Epithelial cell of proximal tubule (primary cell): ENCODE measurements at regions not wholly inside any gene's neighbourhood (a gene's known extent, or its start where the extent isn't known, plus 50 kb on each side); places are given as distances from the start of the nearest gene placed in this dataset.

ENCODE experiments used
- DNase-seq: peaks from one replicate; pipeline ENCODE4 v3.0.0-alpha.2; 2011; ENCODE audit warnings: low read depth
- H3K4me3 ChIP-seq: 2 replicates; pipeline ENCODE4 v1.5.1; 2011; ENCODE audit warnings: low read depth, mild to moderate bottlenecking, low read length
- TF ChIP-seq, protein P1 (sequence below): conservative IDR thresholded peaks from 2 replicates; pipeline ENCODE4 v1.5.1; 2012; ENCODE audit warnings: low read depth, mild to moderate bottlenecking, low read length

DNA sequence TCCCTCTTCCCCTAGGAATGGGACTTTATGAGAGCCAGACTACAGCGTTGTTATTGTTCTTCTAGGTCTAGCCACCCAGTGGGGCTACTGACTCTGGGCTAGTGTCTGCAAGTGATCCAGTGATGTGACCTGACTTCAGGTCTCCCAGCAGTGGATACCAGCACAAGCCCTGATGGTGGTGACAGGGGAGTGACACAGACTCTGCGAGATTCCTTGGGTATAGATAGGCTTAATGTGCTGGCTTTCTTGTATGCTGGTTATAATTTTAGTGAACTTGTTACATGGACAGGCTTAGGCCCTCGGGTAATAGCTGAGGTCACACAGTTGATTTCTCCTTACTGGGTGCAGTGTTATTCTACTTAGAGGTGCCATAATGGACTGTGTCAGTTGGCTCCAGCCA, 106.9 kb downstream of the TBC1D30 start:
- no peak for DNase-seq
- TF ChIP-seq, protein P1, sequence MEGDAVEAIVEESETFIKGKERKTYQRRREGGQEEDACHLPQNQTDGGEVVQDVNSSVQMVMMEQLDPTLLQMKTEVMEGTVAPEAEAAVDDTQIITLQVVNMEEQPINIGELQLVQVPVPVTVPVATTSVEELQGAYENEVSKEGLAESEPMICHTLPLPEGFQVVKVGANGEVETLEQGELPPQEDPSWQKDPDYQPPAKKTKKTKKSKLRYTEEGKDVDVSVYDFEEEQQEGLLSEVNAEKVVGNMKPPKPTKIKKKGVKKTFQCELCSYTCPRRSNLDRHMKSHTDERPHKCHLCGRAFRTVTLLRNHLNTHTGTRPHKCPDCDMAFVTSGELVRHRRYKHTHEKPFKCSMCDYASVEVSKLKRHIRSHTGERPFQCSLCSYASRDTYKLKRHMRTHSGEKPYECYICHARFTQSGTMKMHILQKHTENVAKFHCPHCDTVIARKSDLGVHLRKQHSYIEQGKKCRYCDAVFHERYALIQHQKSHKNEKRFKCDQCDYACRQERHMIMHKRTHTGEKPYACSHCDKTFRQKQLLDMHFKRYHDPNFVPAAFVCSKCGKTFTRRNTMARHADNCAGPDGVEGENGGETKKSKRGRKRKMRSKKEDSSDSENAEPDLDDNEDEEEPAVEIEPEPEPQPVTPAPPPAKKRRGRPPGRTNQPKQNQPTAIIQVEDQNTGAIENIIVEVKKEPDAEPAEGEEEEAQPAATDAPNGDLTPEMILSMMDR, result no peak
- H3K4me3 ChIP-seq, result no peak overlapping the region

DNA sequence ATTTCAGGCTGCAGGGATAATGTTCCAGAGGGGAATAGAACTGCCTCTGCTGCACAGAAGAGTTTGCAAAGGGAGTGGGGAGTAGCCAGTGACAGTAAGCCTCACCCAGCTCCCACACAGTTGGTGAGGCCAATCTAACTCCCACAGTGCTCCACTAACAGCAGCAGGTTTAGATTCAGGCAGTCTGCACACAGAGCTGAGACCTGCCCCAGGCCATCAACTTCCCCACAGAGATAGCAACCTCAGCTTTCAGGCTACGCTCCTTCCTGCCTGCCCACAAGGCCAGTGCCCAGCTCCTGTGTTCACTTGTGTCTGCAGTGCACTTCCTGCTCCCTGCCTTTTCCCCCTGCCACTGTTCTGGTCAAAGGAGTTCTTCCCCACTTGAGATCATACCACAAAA, 107.5 kb downstream of the TBC1D30 start:
- H3K4me3 ChIP-seq, result no peak overlapping the region
- no peak for DNase-seq
- TF ChIP-seq, protein P1, result no peak

DNA sequence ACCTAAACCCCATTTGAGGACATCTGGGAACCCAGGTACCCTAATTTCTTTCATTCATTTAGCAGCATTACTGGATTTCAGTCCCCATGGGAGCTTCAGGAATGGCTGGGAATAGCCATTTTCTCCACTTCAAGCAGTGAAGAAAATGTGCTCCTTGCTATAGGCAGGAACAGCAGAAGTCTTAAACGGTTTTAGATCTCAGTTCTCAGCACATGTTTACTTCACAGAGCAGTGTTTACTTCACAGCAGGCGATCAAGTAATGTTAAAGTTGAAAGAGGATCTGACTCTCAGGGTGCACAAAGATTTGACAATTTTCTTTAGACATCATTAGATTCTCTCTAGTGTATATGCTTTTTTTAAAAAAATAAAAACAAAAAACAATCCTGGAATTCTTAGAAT, 109.3 kb downstream of the TBC1D30 start:
- H3K4me3 ChIP-seq, result no peak overlapping the region
- DNase-seq, result no peak
- TF ChIP-seq, protein P1, result no peak

DNA sequence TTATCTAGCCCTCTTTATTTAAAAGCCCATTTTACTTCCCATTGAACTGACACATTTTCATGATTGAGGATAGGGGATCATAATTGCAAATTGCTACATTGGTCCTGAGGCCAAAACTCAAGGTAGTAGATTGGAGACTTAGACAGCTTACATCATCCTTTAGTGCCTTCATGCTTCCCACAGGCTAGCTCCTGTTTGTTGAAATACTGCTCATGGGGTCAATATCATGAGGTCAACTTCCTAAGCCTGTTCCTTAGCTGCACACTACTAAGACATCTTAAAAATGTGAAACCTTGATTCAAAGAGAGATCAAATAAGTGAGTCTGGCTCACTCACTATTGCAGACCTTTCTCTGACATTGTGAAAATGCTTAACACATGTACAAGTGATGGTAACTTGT, 113.0 kb downstream of the TBC1D30 start:
- DNase-seq, result no peak

DNA sequence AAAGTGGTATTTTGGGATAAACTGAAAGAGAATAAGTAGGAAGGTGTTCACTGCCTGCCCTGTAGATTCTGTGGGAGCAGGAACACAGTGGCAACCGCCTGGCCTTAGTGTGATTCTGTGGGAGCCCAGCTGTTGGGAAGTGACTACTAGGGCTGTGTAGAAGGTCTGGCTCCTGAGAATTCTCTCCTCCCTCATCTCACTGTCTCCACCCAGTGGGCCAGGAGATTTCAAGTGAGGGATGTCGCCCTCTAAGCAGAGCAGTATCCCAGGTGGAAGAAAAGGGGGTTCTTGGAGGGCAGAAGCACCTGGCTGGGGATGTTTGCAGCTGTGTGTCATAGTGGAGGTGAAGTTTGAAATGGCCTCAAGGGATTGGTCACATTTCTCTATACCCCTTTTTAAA, 113.7 kb downstream of the TBC1D30 start:
- no peak overlapping the region for H3K4me3 ChIP-seq
- TF ChIP-seq, protein P1, result no peak
- DNase-seq, result no peak

More for the DNA sequence above, 113.0 kb downstream of the TBC1D30 start:
- TF ChIP-seq, protein P1, result no peak
- H3K4me3 ChIP-seq, result no peak overlapping the region

DNA sequence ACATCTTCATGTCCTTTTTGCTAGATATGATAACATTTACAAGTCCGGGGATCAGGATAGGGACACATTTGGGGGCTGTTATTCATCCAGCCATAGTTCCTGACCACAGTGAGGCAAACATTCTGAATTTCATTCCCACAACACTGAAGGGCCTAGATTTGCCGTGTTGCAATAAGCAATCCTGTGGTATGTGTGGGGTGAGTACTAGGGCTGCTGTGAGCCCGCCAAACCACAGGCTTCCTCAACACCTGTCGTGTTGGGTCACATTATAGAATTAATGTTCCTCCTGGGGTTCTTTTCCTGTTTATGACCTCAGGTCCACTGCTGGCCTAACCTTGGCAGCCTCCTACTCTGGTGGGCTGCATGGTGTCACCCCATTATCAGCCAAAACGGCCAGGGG, 119.2 kb downstream of the TBC1D30 start:
- TF ChIP-seq, protein P1, result no peak
- no peak overlapping the region for H3K4me3 ChIP-seq
- DNase-seq, result no peak

DNA sequence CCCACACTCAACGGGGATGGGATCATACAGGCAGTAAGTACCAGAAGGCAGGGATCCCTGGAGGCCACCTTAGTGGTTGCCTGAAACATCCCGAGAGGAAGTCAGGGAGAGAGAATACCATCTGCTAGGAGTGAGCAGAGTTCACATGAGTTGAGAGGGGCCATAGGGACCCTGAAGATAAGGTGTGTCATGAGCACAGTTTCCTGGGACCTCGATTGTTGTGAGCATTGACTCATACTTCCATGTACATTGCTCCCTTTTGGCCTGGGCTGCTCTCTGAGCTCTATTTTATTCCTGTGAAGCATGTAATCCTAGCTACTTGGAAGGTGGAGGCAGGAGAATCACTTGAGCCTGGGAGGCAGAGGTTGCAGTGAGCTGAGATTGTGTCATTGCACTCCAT, 120.5 kb downstream of the TBC1D30 start:
- TF ChIP-seq, protein P1, result no peak
- H3K4me3 ChIP-seq, result no peak overlapping the region
- DNase-seq, result no peak
